CD4-positive, alpha-beta T cell (primary cell): ENCODE measurements at regions not wholly inside any gene's neighbourhood (a gene's known extent, or its start where the extent isn't known, plus 50 kb on each side); places are given as distances from the start of the nearest gene placed in this dataset.

Source experiments
- ATAC-seq: fragments of 200-7000 bp; cut with Tn5 transposase; one replicate; pipeline ENCODE4 v1.10.0; 2022; ENCODE audit warnings: mild to moderate bottlenecking; ENCODE audit not compliant: poor library complexity
- CTCF ChIA-PET: fragments of 350-600 bp; sonication (Branson Sonifier 250); formaldehyde crosslinking; loops from one replicate; lab custom pipeline; 2021; ENCODE audit warnings: antibody characterized with exemption, inconsistent platforms; lab: Charles Lee
- POLR2A ChIA-PET: fragments of 350-600 bp; sonication (Branson Sonifier 250); formaldehyde crosslinking; loops from one replicate; lab custom pipeline; 2021; ENCODE audit warnings: antibody characterized with exemption, inconsistent platforms; lab: Charles Lee
- DNase-seq, 14 experiments: peaks; one replicate each; pipeline ENCODE4 v3.0.0-alpha.2; 2013 to 2020; ENCODE audit warnings: mixed read lengths in 2 of 14
- H3K27ac ChIP-seq, 2 donors: one replicate each; pipeline versions ENCODE4 v1.5.1 to v1.7.0; 2013; ENCODE audit warnings: low read length in 2 of 2, low read depth in 1 of 2, mild to moderate bottlenecking in 1 of 2
- H3K27me3 ChIP-seq, 2 experiments: 1 replicate in 1 of 2; 2 replicates in 1 of 2; pipeline versions ENCODE4 v1.6.1 to v1.7.0; 2013; ENCODE audit warnings: low read length in 2 of 2, control low read depth in 1 of 2, mild to moderate bottlenecking in 1 of 2, moderate library complexity in 1 of 2; ENCODE audit not compliant: insufficient read depth in 2 of 2, control insufficient read depth in 1 of 2
- H3K36me3 ChIP-seq: one replicate; pipeline ENCODE4 v1.6.1; 2013; ENCODE audit warnings: low read length, control low read depth; ENCODE audit not compliant: insufficient read depth
- H3K4me1 ChIP-seq: one replicate; pipeline ENCODE4 v1.6.1; 2013; ENCODE audit warnings: low read length, control low read depth; ENCODE audit not compliant: insufficient read depth
- H3K4me3 ChIP-seq: one replicate; pipeline ENCODE4 v1.5.1; 2013; ENCODE audit warnings: mild to moderate bottlenecking, low read length, moderate library complexity
- H3K9me3 ChIP-seq, 2 experiments: 1 replicate in 1 of 2; 2 replicates in 1 of 2; pipeline versions ENCODE4 v1.6.1 to v1.7.0; 2013; ENCODE audit warnings: low read length in 2 of 2, mild to moderate bottlenecking in 2 of 2, control low read depth in 1 of 2, moderate library complexity in 1 of 2; ENCODE audit not compliant: control insufficient read depth in 1 of 2, insufficient read depth in 1 of 2
- H3K27ac Mint-ChIP-seq: one replicate; pipeline ENCODE4 v1.8.0; 2020; ENCODE audit warnings: mixed read lengths
- H3K27me3 Mint-ChIP-seq: one replicate; pipeline ENCODE4 v1.8.0; 2021; ENCODE audit warnings: mixed read lengths
- H3K36me3 Mint-ChIP-seq: one replicate; pipeline ENCODE4 v1.8.0; 2021; ENCODE audit warnings: low read depth, mixed read lengths
- H3K4me1 Mint-ChIP-seq: one replicate; pipeline ENCODE4 v1.8.0; 2021; ENCODE audit warnings: low read depth, mixed read lengths
- H3K4me3 Mint-ChIP-seq: one replicate; pipeline ENCODE4 v1.8.0; 2020; ENCODE audit warnings: mild to moderate bottlenecking, mixed read lengths
- H3K9me3 Mint-ChIP-seq: one replicate; pipeline ENCODE4 v1.8.0; 2020; ENCODE audit warnings: mixed read lengths
- CTCF ChIP-seq: fragments of 200-600 bp; IDR thresholded peaks from one replicate; pipeline ENCODE4 v1.8.0; 2022; ENCODE audit warnings: antibody characterized with exemption, mild to moderate bottlenecking
- intact Hi-C, 2 experiments: fragments of 100-400 bp; cut with DNase I in 1 of 2; cut with micrococcal nuclease in 1 of 2; formaldehyde crosslinking; loops; one replicate each; pipeline versions ENCODE4 v1.15.1 to v1.9.0; 2023 to 2025; cut with DNase I, micrococcal nuclease

DNA sequence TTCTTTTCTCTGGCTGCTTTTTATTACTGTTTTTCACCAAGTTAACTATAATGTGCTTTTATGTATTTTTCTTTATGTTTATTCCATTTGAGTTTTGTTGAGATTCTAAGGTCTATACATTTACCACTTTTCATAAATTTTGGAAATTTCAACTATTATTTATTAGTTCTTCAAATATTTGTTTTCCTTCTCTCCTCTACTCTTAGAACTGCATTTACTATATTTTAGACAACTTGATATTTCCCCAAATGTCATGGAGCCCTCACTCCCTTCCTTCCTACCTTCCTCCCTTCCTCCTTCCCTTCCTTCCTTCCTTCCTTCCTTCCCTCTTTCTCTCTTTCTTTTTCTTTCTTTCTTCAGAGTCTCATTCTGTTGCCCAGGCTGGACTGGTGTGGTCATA, 81.4 kb upstream of the TNIK start:
- Histone ChIP-seq H3K27ac (no peak overlapping the region), H3K4me1 (peaks cover 4% of the 10 kb centered on the region), H3K4me3 (no peak overlapping the region), H3K36me3 (no peaks in the 10 kb centered on the region), H3K27me3 (no peaks in the 10 kb centered on the region), H3K9me3 (no peaks in the 10 kb centered on the region)
- DNase-seq (no peak), ATAC-seq (no peak)
- ChIA-PET CTCF (no interaction called here), POLR2A (no interaction called here)
- no peaks in the 10 kb centered on the region for H3K4me1 Mint-ChIP-seq
- no peak for TF ChIP-seq CTCF
- H3K4me3 Mint-ChIP-seq, result no peak overlapping the region
- H3K36me3 Mint-ChIP-seq, result no peaks in the 10 kb centered on the region
- H3K27ac Mint-ChIP-seq, result no peak overlapping the region
- no peaks in the 10 kb centered on the region for H3K9me3 Mint-ChIP-seq
- intact Hi-C loops, result no loop called here
- no peaks in the 10 kb centered on the region for H3K27me3 Mint-ChIP-seq

GRCh38 chr3:171541181-171541580, 81.0 kb upstream of the TNIK start:
- CTCF ChIA-PET, result no interaction called here
- intact Hi-C loops, result no loop called here

DNA sequence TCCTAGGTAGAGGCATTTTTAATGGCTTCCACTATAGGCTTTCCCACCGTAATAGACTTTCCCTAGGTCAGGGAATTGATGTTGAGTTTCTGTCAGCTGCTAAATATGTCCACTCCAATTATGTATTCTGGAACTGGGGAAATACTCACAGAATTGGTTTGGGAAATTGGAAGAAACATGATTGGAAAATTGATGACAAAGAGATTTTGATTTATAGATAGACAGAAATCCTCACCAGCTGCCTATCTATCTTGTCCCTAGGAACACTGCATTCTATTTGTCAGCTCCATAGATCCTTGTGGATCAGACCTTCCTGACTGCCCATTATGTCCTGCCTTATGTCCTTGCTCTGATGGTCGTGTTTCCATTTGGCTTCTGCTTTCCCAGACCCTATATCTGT, 75.6 kb upstream of the TNIK start:
- ChIA-PET POLR2A (interaction anchor here (0.7 kb wide), 1 partner anchor 195 kb away, joined by 3 read pairs; no protein-coding TSS in a partner anchor), CTCF (interaction anchor here (0.7 kb wide), 1 partner anchor 302 kb away, joined by 3 read pairs; no protein-coding TSS in a partner anchor)
- no peak for TF ChIP-seq CTCF
- DNase-seq, result no peak
- Histone ChIP-seq H3K4me1 (no peaks in the 10 kb centered on the region), H3K27me3 (no peaks in the 10 kb centered on the region), H3K9me3 (no peaks in the 10 kb centered on the region), H3K36me3 (no peaks in the 10 kb centered on the region), H3K4me3 (no peak overlapping the region), H3K27ac (no peak overlapping the region)
- H3K36me3 Mint-ChIP-seq, result no peaks in the 10 kb centered on the region
- H3K4me1 Mint-ChIP-seq, result no peaks in the 10 kb centered on the region
- H3K9me3 Mint-ChIP-seq, result no peaks in the 10 kb centered on the region
- intact Hi-C loops, result no loop called here
- no peak overlapping the region for H3K4me3 Mint-ChIP-seq
- ATAC-seq, result no peak
- H3K27me3 Mint-ChIP-seq, result no peaks in the 10 kb centered on the region
- no peak overlapping the region for H3K27ac Mint-ChIP-seq

More at GRCh38 chr3:171541181-171541580, 81.0 kb upstream of the TNIK start:
- H3K4me1 ChIP-seq, result peaks cover 4% of the 10 kb centered on the region
- no peak overlapping the region for H3K27ac Mint-ChIP-seq
- H3K4me3 ChIP-seq, result no peak overlapping the region
- no peak for ATAC-seq
- no peaks in the 10 kb centered on the region for H3K27me3 ChIP-seq
- POLR2A ChIA-PET, result no interaction called here
- H3K4me3 Mint-ChIP-seq, result no peak overlapping the region
- H3K4me1 Mint-ChIP-seq, result no peaks in the 10 kb centered on the region
- H3K36me3 Mint-ChIP-seq, result no peaks in the 10 kb centered on the region
- TF ChIP-seq CTCF, result no peak
- H3K9me3 ChIP-seq, result no peaks in the 10 kb centered on the region
- no peak for DNase-seq
- no peak overlapping the region for H3K27ac ChIP-seq
- no peaks in the 10 kb centered on the region for H3K27me3 Mint-ChIP-seq
- H3K36me3 ChIP-seq, result no peaks in the 10 kb centered on the region
- no peaks in the 10 kb centered on the region for H3K9me3 Mint-ChIP-seq
